DMS79 treated with DMSO at 0.1 percent for 48 hours (cell line): ENCODE measurements at regions not wholly inside any gene's neighbourhood (a gene's known extent, or its start where the extent isn't known, plus 50 kb on each side); places are given as distances from the start of the nearest gene placed in this dataset.
"Not testable (repeated sequence)": the region's sequence is repeated elsewhere in the genome, so short reads cannot be mapped to it uniquely, and the experiment has no call there.

Experiments used
- DNase-seq: peaks from one replicate; lab custom pipeline; 2025; lab: John Stamatoyannopoulos, UW

DNA sequence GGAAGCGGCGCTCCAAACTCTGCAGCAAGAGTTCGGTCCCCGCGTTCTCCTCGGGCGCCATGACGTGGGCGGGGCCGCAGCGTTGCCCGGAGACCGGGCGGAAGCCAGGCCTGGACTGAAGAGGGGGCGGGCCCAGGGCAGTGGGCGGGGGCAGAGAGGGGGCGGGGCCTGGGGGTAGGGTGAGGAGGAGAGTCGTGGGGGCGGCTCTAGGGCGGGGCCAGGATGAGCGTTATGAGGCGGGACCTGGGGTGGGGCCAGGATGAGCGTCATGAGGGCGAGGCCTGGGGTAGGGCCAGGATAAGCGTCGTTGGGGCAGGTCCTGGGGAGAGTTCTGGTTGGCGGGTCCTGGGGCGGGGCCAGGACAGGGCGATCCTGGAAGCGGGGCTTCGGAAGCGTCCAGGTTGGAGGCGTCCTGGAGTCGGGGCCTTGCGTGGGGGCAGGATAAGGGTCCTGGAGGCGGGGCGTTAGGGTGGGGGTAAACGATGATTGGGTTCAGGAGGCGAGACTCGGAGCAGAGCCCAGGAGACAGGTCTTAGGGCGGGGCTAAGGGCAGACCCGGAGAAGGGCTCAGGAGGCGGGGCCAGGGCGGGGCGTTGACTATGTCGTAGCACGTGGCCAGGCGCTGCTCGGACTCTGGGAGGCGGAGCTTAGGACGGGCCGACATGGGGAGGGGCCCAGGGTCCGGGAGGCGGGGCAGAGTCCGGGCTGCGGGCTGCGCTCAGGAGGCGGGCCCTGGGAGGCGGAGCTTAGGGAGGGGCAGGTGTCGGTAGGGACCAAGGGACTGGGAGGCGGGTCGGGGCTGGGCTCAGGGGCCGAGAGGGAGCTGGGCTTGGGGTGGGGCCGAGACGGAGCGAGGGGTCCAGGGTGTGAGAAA, 131.1 kb upstream of the ALDH3B2 start:
- peak; percentile 98 for DNase-seq

GRCh38 chr11:67804435-67805252, 130.2 kb upstream of the ALDH3B2 start:
- DNase-seq = not testable (repeated sequence)

GRCh38 chr11:67803519-67803918, 129.1 kb upstream of the ALDH3B2 start:
- DNase-seq = not testable (repeated sequence)

GRCh38 chr11:67803055-67803454, 128.6 kb upstream of the ALDH3B2 start:
- DNase-seq = not testable (repeated sequence)

DNA sequence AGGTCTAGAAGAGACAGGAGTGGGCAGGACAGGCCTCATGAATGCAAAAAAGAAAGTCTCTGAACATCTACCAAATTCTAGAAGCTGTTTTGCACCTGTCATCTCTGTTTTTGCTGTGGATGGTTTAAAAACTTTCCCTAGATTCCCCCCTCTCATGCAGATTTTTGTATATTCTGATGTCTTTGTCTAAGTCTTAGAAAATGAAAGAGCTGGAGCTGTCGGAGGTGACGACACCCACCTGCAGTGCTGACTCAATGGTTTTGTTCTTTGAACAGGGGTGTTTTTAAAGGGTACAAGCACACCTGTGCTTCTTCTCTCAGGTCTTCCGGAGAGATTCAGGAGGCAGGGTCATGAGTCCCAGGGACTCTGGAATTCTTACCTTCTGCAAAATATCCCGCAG, 128.2 kb upstream of the ALDH3B2 start:
- DNase-seq = not testable (repeated sequence)

DNA sequence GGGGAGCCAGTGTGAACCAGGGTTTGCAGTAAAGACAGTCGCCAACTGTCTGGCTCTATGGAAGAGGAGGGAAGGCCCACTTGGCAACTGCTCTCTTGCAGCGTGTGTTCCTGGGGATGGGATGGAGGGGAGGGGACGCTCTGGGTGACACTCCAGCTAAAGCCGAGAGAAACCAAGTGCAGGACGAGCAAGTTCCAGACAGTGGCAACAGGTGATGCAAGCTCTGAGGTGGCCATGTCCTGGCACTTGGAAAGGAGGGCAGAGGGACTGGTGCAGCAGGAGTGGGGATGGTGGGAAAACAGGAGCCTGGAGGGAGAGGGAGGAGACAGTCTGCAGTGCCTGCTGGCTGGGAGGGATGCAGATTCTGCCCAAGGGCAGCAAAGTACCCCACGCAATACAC, 127.0 kb upstream of the ALDH3B2 start:
- not testable (repeated sequence) for DNase-seq

GRCh38 chr11:67800591-67800990, 126.2 kb upstream of the ALDH3B2 start:
- DNase-seq = not testable (repeated sequence)

- not testable (repeated sequence) for DNase-seq
Measured at GRCh38 chr11:67799808-67800207, 125.4 kb upstream of the ALDH3B2 start.

GRCh38 chr11:67797726-67798521, 123.5 kb upstream of the ALDH3B2 start:
- not testable (repeated sequence) for DNase-seq

DNA sequence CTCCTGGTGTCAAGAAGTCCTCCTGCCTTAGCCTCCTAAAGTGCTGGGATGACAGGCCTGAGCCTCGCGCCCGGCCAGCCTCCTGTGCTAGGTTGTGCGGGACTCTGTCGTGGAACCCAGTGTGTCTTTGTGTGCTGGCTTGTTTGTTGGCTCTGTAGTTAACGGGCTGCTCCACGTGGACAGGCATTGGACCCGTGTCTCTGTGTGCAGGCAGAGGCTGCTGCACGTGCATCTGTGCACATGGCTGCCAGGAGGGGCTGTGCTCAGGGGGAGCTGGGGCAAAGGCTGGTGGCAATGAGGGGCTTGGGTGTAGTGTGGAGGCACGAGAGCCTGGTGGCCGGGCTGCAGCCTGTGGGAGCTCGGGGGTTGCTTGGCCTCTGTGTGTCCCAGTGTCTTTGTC, 121.3 kb upstream of the ALDH3B2 start:
- DNase-seq = no peak

DNA sequence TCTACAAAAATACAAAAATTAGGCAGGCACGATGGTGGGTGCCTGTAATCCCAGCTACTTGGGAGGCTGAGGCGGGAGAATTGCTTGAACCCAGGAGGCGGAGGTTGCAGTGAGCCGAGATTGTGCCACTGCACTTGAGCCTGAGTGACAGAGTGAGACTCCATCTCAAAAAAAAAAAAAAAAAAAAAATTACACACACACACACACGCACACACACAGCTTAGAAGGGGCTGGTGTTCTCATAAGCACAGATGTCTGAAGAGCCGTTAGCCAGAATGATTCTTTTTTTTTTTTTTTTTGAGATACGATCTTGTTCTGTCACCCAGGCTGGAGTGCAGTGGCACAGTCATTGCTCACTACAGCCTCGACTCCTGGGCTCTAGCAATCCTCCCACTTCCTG, 119.3 kb upstream of the ALDH3B2 start:
- DNase-seq = not testable (repeated sequence)

DNA sequence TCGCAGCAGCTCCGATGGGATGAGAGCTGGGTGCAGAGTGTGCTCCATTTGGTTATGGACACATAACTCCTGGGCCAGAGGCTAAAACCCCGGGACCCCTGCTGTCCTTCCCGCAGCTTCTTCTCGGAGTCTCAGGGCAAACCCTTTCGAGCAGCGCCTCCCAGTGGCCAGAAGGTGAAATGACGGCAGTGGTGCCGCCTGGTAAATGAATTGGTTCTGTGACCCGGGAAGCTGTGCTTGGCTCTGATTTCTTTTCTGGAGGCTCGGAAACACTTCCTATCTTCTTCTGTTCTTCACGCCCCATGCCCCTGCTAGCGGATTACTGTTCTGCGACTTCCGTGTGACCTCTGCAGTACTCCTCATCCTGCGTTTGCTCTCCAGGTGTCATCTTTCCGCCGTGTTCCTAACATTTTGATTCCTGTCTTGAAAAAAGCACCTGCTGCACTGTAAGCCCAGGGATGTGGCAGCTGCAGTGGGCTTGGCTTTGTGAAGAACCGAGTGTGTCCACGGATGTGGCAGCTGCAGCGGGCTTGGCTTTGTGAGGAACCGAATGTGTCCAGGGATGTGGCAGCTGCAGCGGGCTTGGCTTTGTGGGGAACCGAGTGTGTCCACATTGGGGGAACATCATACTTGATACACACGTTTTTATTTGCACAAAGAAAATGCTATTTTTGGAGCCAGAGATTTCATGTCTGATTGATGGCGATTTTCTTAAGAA, 118.0 kb upstream of the ALDH3B2 start:
- peak; percentile 29 for DNase-seq

DNA sequence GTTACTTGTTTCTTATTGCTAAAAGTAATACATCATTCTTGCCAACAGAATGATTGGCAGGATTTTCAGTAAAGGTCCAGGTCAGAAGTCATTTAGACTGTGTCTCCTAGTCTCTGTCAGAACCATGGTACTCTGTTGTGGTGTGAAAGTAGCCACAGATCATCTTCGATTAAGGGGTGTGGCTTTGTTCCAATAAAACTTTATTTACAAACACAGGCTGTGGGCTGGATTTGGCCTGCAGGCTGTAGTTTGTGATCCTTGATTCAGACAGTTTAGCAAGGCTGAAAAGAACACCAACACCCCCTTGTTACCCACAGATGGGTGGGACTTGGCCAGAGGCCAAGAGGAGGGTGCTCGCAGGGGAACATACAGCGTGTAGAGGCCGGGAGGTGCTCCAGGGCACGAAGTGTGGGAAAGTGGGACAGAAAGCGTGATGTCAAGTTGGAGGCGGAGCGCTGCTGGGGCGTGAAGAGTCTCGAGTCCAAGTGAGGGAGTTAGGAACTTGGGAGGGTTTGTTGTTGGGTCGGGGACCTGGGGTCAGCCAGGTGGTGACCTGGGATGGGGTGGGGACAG, 117.3 kb upstream of the ALDH3B2 start:
- DNase-seq = peak; percentile 27

- DNase-seq = not testable (repeated sequence)
Measured at GRCh38 chr11:67788341-67788695, 113.9 kb upstream of the ALDH3B2 start.

DNA sequence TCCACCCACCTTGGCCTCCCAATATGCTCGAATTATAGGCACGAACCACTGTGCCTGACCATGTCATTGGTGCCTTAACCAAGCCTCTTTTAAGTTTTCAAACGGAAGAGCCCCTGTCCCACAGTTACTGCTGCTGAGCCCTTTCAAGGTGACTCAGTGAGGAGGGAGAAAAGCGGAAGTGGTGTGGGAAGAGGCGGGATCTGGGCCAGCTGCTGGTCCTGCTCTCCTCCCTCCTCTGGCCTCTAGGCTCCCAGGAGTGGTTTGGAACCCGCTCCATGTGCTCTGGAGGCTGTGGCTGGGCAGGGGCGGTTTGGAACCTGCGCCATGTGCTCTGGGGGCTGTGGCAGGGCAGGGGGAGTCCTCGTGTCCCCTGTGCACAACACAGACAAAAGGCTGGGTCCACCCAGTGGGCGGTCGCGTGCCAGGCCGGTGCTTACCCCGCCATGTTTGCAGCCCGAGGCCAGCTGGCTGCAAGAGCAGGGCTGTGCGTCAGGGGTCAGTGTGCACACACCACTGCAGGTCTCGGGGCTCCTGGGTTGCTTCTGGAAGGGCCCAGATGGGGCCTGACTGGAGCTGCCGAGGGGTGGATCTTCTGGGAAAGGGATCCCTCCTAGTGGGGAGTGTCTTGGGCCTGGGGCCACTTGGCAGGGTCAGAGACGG, 113.4 kb upstream of the ALDH3B2 start:
- DNase-seq = not testable (repeated sequence)

DNA sequence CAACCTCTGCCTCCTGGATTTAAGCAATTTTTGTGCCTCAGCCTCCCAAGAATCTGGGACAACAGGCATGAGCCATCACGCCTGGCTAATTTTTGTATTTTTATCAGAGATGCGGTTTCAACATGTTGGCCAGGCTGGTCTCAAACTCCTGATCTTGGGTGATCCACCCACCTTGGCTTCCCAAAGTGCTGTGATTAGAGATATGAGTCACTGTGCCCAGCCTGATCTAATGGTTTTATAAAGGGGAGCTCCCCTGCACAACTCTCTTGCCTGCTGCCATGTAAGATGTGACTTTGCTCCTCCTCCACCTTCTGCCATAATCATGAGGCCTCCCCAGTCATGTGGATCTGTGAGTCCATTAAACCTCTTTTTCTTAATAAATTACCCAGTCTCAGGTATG, 107.5 kb upstream of the ALDH3B2 start:
- DNase-seq = not testable (repeated sequence)

GRCh38 chr11:67781506-67781905, 107.1 kb upstream of the ALDH3B2 start:
- DNase-seq = not testable (repeated sequence)

DNA sequence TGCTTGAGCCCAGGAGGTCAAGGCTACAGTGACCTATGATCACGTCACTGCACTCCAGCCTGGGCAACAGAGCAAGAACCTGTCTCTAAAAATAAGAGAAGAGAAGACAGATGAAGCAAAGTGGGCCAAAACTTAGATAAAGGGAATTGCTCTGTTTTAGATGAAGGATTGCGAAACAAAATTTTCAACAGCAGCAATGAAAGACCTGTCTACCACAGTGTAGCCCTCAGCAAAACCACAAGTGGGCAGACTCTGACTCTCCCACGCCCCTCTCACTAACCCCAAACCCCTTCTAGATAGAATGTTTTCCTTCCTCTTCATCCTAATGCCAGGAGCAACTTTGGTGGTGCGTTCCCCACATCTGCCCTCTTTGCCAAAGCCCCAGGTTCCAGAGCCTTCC, 105.6 kb upstream of the ALDH3B2 start:
- no peak for DNase-seq

DNA sequence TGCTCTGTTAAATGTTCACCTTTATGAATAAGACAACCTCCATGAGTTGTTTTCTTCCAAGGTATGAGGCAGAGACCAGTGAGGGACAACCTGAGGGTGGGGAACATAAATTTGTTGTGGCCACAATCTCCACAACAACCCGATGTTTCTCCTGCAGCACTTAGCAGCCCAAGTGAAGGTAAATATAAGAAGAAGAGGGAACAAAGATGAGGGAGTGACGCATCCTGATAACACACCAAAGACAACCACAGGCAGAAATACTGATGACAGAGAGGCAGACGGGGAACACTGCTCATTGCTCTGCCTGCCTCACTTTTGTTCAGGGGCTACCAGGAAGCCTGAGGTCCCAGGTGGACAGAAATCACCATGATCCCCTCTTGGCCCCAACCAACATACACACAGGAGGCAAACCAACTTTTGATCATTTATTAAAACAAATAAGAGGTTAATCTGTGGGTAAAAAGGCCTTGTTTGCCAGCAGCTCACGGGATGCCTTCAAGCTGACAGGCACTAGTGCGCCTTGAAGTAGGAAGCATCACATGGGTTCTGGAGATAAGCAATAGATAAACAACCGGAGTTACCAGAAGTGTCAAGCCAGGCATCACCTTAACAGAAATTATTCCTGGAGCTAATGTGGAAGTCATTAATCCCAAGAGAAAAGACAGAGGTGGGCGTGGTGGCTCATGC, 104.9 kb upstream of the ALDH3B2 start:
- not testable (repeated sequence) for DNase-seq
